AG04450 (cell line): ENCODE measurements at regions not wholly inside any gene's neighbourhood (a gene's known extent, or its start where the extent isn't known, plus 50 kb on each side); places are given as distances from the start of the nearest gene placed in this dataset.

Experiments used
- CTCF ChIA-PET: fragments of 300-600, 350-600 bp; formaldehyde crosslinking; extraction: SDS; loops from one replicate; lab custom pipeline; 2022; ENCODE audit warnings: antibody characterized with exemption, inconsistent platforms; lab: Charles Lee
- POLR2A ChIA-PET: fragments of 350-600 bp; formaldehyde crosslinking; extraction: SDS; loops from one replicate; lab custom pipeline; 2021; ENCODE audit warnings: antibody characterized with exemption, inconsistent platforms; lab: Yijun Ruan, JAX
- DNase-seq: peaks from one replicate; pipeline ENCODE4 v3.0.0-alpha.2; 2011; ENCODE audit warnings: low read depth, low spot score
- H3K27ac ChIP-seq: one replicate; pipeline ENCODE4 v1.5.1; 2012; ENCODE audit warnings: low read depth, low read length, control low read depth
- H3K27me3 ChIP-seq: one replicate; pipeline ENCODE4 v1.6.0; 2012; ENCODE audit warnings: low read length; ENCODE audit not compliant: control insufficient read depth, insufficient read depth
- H3K4me3 ChIP-seq: 2 replicates; pipeline ENCODE4 v1.5.1; 2011; ENCODE audit warnings: mild to moderate bottlenecking, low read depth, low read length, control low read depth
- H3K9me3 ChIP-seq: 2 replicates; pipeline ENCODE4 v1.5.1; 2012; ENCODE audit warnings: low read length; ENCODE audit not compliant: control insufficient read depth, insufficient read depth
- TF ChIP-seq, protein P1 (sequence below): IDR thresholded peaks from 2 replicates; pipeline ENCODE4 v1.5.1; 2011; ENCODE audit warnings: low read depth, low read length, control low read depth, inconsistent platforms

- POLR2A ChIA-PET = no interaction called here
- no peak overlapping the region for H3K4me3 ChIP-seq
- no peaks in the 10 kb centered on the region for H3K9me3 ChIP-seq
- DNase-seq = no peak
- TF ChIP-seq, protein P1, sequence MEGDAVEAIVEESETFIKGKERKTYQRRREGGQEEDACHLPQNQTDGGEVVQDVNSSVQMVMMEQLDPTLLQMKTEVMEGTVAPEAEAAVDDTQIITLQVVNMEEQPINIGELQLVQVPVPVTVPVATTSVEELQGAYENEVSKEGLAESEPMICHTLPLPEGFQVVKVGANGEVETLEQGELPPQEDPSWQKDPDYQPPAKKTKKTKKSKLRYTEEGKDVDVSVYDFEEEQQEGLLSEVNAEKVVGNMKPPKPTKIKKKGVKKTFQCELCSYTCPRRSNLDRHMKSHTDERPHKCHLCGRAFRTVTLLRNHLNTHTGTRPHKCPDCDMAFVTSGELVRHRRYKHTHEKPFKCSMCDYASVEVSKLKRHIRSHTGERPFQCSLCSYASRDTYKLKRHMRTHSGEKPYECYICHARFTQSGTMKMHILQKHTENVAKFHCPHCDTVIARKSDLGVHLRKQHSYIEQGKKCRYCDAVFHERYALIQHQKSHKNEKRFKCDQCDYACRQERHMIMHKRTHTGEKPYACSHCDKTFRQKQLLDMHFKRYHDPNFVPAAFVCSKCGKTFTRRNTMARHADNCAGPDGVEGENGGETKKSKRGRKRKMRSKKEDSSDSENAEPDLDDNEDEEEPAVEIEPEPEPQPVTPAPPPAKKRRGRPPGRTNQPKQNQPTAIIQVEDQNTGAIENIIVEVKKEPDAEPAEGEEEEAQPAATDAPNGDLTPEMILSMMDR = no peak
- CTCF ChIA-PET = no interaction called here
- no peaks in the 10 kb centered on the region for H3K27me3 ChIP-seq
- no peak overlapping the region for H3K27ac ChIP-seq
Measured at GRCh38 chr11:96567176-96567575, 177.4 kb downstream of the JRKL start.

GRCh38 chr11:96567667-96568066 is 177.9 kb downstream of the JRKL start:
- Histone ChIP-seq H3K27ac (no peak overlapping the region), H3K4me3 (no peak overlapping the region), H3K27me3 (no peaks in the 10 kb centered on the region), H3K9me3 (no peaks in the 10 kb centered on the region)
- ChIA-PET CTCF (no interaction called here), POLR2A (no interaction called here)
- TF ChIP-seq, protein P1 = no peak
- DNase-seq = no peak

DNA sequence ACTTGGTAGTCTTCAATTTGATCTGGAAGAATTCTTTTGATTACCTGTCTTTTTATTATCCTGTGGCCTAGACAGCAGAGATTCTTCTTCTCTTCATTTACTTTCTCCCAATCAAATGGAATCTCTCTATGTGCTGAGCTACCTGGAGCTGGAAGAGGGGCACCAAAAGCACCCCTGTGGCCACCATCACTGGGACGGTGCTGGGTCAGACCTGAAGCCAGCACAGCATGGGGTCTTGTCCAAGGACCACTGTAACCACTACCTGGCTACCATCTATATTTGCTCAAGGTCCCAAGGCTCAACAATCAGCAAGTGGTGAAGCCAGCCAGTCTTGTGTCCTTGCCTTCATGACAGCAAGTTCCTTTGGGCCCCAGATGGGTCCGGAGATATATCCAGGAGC is 186.6 kb downstream of the JRKL start:
- Histone ChIP-seq H3K4me3 (no peak overlapping the region), H3K9me3 (no peaks in the 10 kb centered on the region), H3K27ac (no peak overlapping the region), H3K27me3 (no peaks in the 10 kb centered on the region)
- ChIA-PET POLR2A (no interaction called here), CTCF (no interaction called here)
- TF ChIP-seq, protein P1 = no peak
- no peak for DNase-seq

DNA sequence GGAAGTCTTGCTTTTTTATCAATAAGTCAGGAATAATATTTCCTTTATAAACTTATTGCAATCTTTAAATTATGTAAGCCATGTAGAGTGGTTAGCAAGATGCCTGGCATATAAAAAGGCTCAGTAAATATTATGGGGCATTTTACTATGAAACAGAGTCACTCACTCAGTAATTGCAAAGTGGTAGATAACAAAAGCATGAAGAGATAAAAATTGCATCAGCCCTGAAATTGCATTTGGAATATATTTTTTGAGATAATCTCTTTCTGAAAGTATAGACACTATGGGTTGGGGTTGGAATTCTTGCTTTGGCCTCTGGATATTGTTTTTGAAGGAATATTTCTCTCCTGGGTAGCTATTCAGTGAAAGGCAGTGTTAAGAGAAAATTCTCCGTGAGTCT is 188.6 kb downstream of the JRKL start:
- ChIA-PET CTCF (no interaction called here), POLR2A (no interaction called here)
- Histone ChIP-seq H3K4me3 (no peak overlapping the region), H3K9me3 (no peaks in the 10 kb centered on the region), H3K27ac (no peak overlapping the region), H3K27me3 (no peaks in the 10 kb centered on the region)
- DNase-seq = no peak
- TF ChIP-seq, protein P1 = no peak

GRCh38 chr11:96579656-96580055 is 189.8 kb downstream of the JRKL start:
- Histone ChIP-seq H3K4me3 (no peak overlapping the region), H3K27ac (no peak overlapping the region), H3K9me3 (no peaks in the 10 kb centered on the region), H3K27me3 (no peaks in the 10 kb centered on the region)
- ChIA-PET CTCF (no interaction called here), POLR2A (no interaction called here)
- DNase-seq = no peak
- TF ChIP-seq, protein P1 = no peak
